Left ventricle myocardium inferior (tissue), 1 donor: ENCODE measurements at regions not wholly inside any gene's neighbourhood (a gene's known extent, or its start where the extent isn't known, plus 50 kb on each side); places are given as distances from the start of the nearest gene placed in this dataset.

Experiments used
- DNase-seq: peaks from one replicate; pipeline ENCODE4 v3.0.0-alpha.2; 2020
- H3K27ac ChIP-seq: fragments of 200-600 bp; replicated peaks from 2 replicates; pipeline ENCODE4 v1.8.0; 2021
- H3K27me3 ChIP-seq: fragments of 200-600 bp; 2 replicates; pipeline ENCODE4 v1.8.0; 2021; ENCODE audit warnings: low read depth
- H3K36me3 ChIP-seq: fragments of 200-600 bp; 2 replicates; pipeline ENCODE4 v1.8.0; 2021
- H3K4me1 ChIP-seq: fragments of 200-600 bp; 2 replicates; pipeline ENCODE4 v1.8.0; 2021
- H3K4me3 ChIP-seq: fragments of 200-600 bp; 2 replicates; pipeline ENCODE4 v1.8.0; 2021; ENCODE audit warnings: mild to moderate bottlenecking, moderate library complexity
- H3K9me3 ChIP-seq: fragments of 200-600 bp; replicated peaks from 2 replicates; pipeline ENCODE4 v1.8.0; 2021
- intact Hi-C: fragments of 100-400 bp; cut with micrococcal nuclease; formaldehyde crosslinking; loops from one replicate; pipeline ENCODE4 v1.11.0; 2022
- TF ChIP-seq, protein P1 (sequence below): fragments of 200-600 bp; IDR thresholded peaks from 2 replicates; pipeline ENCODE4 v1.8.0; 2021; ENCODE audit warnings: antibody characterized with exemption, mild to moderate bottlenecking, borderline replicate concordance
- donor health status: DM: no; HTN: yes; CAD: no; lungs with severe emphysema.

- peaks cover under 1% of the 10 kb centered on the region for H3K9me3 ChIP-seq
- H3K27ac ChIP-seq: peak overlapping the region; percentile 14
- no peaks in the 10 kb centered on the region for H3K4me1 ChIP-seq
- H3K27me3 ChIP-seq: no peaks in the 10 kb centered on the region
- DNase-seq: peak; percentile 17
- no peak overlapping the region for H3K4me3 ChIP-seq
- no peaks in the 10 kb centered on the region for H3K36me3 ChIP-seq
- TF ChIP-seq, protein P1, sequence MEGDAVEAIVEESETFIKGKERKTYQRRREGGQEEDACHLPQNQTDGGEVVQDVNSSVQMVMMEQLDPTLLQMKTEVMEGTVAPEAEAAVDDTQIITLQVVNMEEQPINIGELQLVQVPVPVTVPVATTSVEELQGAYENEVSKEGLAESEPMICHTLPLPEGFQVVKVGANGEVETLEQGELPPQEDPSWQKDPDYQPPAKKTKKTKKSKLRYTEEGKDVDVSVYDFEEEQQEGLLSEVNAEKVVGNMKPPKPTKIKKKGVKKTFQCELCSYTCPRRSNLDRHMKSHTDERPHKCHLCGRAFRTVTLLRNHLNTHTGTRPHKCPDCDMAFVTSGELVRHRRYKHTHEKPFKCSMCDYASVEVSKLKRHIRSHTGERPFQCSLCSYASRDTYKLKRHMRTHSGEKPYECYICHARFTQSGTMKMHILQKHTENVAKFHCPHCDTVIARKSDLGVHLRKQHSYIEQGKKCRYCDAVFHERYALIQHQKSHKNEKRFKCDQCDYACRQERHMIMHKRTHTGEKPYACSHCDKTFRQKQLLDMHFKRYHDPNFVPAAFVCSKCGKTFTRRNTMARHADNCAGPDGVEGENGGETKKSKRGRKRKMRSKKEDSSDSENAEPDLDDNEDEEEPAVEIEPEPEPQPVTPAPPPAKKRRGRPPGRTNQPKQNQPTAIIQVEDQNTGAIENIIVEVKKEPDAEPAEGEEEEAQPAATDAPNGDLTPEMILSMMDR: peak; percentile 49
- intact Hi-C loops: no loop called here
These were observed 215.3 kb upstream of the CTSO start for GRCh38 chr4:156169011-156169410.

DNA sequence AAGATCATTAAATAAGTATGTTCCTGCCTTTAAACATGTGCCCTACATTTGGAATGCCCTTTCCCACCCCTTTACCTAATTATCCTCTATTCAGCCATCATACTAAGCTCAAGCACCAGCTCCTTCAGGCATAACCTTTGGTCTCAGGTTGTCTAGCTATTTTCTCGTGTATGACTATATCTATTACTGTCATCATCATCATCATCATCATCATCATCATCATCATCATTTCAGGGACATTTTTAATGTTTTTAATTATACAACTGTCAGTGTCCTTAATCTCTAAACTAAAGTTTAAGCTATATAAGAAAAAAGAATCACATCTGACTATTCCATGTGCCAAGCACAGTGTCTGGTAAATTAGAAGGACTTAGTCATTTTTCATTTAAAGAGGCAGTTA, 214.6 kb upstream of the CTSO start:
- no peaks in the 10 kb centered on the region for H3K4me1 ChIP-seq
- H3K4me3 ChIP-seq: no peak overlapping the region
- no peak overlapping the region for H3K27ac ChIP-seq
- intact Hi-C loops: no loop called here
- no peaks in the 10 kb centered on the region for H3K27me3 ChIP-seq
- TF ChIP-seq, protein P1: no peak
- DNase-seq: no peak
- no peaks in the 10 kb centered on the region for H3K36me3 ChIP-seq
- no peaks in the 10 kb centered on the region for H3K9me3 ChIP-seq

DNA sequence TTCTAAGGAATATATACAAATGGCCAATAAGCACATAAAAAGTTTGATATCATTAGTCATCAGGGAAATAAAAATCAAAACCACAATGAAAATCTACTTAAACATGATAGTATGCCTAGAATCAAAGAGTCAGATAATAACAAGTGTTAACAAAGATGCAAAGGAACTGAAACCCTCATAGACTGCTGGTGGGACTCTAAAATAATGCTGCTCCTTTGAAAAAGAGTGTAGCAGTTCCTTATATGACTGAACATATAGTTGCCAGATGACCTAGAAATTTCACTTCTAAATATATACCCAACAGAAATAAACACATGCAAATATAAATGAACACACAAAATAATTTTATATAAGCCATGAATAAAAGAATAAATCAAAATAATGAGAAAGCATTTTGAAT, 205.1 kb upstream of the CTSO start:
- H3K4me1 ChIP-seq: no peaks in the 10 kb centered on the region
- intact Hi-C loops: no loop called here
- H3K9me3 ChIP-seq: no peaks in the 10 kb centered on the region
- no peaks in the 10 kb centered on the region for H3K27me3 ChIP-seq
- DNase-seq: no peak
- H3K27ac ChIP-seq: no peak overlapping the region
- no peaks in the 10 kb centered on the region for H3K36me3 ChIP-seq
- TF ChIP-seq, protein P1: no peak
- H3K4me3 ChIP-seq: no peak overlapping the region

- no peaks in the 10 kb centered on the region for H3K27me3 ChIP-seq
- intact Hi-C loops: no loop called here
- no peak overlapping the region for H3K27ac ChIP-seq
- TF ChIP-seq, protein P1: no peak
- no peak for DNase-seq
- H3K4me3 ChIP-seq: no peak overlapping the region
- no peaks in the 10 kb centered on the region for H3K36me3 ChIP-seq
- peaks cover 4% of the 10 kb centered on the region for H3K4me1 ChIP-seq
- H3K9me3 ChIP-seq: no peaks in the 10 kb centered on the region
These were observed 201.3 kb upstream of the CTSO start for GRCh38 chr4:156154978-156155377.

DNA sequence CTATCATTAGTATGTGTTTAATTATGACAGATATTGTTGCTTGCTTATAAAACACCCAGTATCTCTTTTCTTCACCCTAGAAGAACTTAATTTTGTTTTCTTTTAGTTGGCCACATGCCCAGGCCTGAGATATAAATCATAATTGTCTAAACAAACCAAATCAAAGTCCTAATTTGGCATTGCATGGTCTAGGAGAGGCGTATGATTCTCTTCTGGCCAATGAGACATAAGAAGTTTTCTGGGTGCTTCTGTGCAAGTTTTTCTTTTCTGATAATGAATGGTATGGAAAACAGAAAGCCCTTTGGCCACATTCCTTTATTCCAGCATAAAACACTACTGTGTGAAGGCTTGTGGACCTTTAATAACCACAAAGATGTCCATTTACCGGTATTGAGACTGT, 192.9 kb upstream of the CTSO start:
- Histone ChIP-seq H3K4me1 (peaks cover 3% of the 10 kb centered on the region), H3K36me3 (no peaks in the 10 kb centered on the region), H3K9me3 (no peaks in the 10 kb centered on the region), H3K27me3 (no peaks in the 10 kb centered on the region), H3K27ac (no peak overlapping the region), H3K4me3 (no peak overlapping the region)
- no peak for DNase-seq
- intact Hi-C loops: no loop called here
- TF ChIP-seq, protein P1: no peak

DNA sequence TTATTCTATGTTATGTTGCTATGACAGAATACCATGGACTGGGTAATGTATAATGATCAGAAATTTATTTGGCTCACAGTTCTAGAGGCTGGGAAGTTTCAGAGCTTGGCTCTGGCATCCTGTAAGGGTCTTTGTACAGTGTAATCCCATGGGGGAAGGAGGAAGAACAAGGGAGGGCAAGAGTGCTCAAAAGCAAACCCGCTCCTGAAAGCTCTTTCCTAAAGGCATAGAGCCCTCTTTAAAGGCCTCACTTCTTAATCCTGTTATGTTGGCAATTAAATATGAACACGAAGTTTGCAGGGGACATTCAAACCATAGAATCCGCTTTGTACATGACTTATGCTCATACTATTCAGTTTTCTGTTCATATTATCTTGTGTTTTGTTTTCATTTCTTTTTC, 191.3 kb upstream of the CTSO start:
- Histone ChIP-seq H3K27ac (no peak overlapping the region), H3K4me1 (no peaks in the 10 kb centered on the region)
- TF ChIP-seq, protein P1: no peak

More for the DNA sequence above, 191.3 kb upstream of the CTSO start:
- no peak for DNase-seq
- intact Hi-C loops: no loop called here
- no peaks in the 10 kb centered on the region for H3K9me3 ChIP-seq
- H3K4me3 ChIP-seq: no peak overlapping the region
- H3K36me3 ChIP-seq: no peaks in the 10 kb centered on the region
- H3K27me3 ChIP-seq: no peaks in the 10 kb centered on the region
